ENCODE measurements at regions not wholly inside any gene's neighbourhood (a gene's known extent, or its start where the extent isn't known, plus 50 kb on each side); places are given as distances from the start of the nearest gene placed in this dataset.
"Not testable (repeated sequence)": the region's sequence is repeated elsewhere in the genome, so short reads cannot be mapped to it uniquely, and the experiment has no call there.

DNA sequence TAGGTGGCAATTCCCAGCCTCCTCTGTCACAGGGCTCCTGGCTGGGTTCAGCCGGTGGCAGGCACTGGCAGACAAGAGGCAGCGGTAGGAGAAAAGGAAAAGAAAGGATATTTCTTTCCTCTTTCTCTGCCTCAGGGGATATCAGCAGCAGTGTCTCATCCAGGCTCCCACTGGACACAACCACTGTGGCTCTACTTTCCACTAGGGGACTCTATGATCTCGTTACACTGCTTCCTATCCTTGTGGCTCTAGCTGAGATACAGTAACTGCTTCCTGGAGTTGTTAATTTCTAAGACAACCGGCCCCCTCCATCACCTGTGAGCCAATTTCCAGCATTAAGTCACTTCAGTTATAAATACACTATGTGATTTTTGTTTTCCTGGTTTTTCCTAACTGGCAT is 102.0 kb upstream of the LRFN2 start:
- no peak for DNase-seq (ENCODE audit: low read depth in 2 of 2)

DNA sequence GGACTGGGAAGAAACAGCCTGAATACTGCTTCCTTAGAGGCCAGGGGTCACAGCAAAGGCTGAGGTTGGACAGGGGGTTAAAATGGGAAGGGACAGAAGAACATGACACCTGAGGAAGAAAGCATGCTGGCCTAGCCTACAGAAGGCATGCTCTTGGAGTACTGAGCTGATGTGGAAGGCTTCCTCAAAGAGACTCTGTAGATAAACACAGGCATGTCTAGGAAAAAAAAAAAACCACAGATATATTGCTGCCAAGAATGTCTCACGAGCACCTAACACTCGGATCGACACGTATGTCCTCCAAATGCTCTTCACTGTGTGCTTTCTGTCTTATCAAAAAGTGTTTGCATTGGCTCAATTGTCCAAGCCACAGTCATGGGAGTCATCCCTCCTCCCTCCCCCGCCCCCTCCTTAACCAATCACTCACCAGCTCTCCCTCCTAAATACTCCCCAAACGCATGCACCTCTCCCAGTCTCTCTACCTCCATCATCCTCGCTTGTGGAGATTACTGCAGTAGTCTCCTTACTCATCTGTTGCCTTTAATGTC is 101.1 kb upstream of the LRFN2 start:
- DNase-seq (ENCODE audit: low read depth in 2 of 2) = no peak

DNA sequence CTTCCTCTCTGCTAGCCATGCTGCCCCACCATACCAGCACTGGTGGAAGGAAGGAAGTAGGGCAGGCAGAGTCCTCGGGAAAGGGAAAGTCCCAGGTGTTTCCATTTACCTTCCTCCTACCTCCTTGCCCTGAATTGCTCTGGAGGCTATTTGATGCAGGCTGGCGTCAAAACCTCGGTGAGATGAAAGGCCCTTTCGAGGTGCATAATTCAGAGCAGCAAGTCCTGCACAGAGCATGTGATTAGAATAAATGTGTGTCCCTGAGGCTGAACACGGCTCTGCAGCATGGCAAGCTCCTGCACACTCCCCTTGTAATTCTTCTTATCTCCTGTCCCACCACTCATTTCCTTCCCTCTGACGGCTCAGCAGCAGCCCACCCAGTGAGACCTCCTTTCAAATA is 98.7 kb upstream of the LRFN2 start:
- no peak for DNase-seq (ENCODE audit: low read depth in 2 of 2)

DNA sequence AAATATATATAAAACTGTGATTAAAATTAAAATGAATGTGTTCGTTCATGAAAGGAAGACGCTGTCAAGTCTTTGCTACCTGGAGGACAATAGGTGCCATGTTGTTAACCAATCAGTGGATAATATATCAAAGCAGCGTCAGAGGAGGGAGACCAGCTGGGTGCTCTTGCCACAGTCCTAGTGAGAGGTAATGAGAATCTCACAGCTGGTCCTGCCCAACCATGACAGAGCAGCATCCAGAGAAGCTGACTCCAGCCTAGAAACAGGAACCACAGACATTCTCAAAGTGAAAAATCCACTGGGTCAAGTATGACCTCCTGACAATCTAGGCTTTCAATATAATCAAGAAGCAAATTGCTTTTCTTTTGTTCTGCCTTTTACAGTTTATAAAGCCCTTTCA is 94.5 kb upstream of the LRFN2 start:
- no peak for DNase-seq (ENCODE audit: low read depth in 2 of 2)

DNA sequence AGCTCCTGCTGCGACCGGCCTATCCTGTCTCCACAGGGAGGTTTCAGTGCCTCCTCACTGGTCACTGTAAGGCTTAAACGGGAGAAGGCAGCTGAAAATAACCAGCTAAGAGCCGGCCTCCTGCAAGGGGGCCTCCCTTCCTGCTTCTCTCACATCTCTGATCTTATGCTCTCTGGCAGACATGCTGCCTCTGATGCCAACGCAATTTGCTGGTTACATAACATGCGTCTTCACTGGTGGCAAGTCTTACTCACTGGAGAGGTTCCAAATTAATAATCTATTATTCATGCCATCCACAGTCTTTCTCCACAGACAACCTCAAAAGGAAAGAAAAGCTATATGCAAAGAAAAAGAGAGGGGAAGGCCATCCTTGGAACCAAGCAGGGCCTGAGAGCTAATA is 91.8 kb upstream of the LRFN2 start:
- DNase-seq (ENCODE audit: low read depth in 2 of 2) = no peak

DNA sequence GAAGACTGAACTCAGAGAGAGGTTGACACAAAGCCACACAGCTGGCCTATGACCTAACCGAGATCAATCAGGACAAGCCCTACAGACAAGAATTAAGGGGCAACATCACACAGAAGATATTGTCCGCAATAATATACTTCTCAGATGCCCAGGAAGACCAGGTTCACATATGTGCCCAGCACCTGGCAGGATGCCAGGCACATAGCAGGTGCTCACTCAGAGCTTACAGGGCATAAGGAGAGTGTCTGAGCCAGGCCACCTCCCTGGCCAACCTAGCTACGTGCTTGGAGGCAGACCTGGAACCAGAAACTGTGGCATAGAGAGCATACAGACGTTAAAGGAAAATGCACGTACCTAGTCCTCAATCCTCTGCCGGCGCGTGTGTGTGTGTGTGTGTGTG is 87.0 kb upstream of the LRFN2 start:
- DNase-seq (ENCODE audit: low read depth in 2 of 2) = no peak

DNA sequence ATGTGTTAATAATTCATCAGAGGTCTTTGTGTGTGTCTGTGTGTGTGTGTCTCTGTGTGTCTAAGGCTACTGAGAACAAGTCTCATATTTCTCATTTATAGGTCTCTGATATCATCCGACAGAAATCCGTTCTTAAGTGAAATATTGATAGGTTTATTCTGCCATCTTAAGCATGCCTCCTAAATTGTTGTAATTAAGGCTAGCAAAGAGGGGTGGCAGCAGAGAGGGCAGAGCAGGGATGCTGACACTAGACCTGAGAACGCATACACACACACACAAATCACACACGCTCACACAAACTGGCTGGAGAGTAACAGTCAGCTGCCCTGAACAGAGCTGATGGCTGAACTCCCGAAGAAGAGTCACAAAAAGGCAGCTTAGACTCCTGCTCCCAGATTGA is 84.9 kb upstream of the LRFN2 start:
- no peak for DNase-seq (ENCODE audit: low read depth in 2 of 2)

DNA sequence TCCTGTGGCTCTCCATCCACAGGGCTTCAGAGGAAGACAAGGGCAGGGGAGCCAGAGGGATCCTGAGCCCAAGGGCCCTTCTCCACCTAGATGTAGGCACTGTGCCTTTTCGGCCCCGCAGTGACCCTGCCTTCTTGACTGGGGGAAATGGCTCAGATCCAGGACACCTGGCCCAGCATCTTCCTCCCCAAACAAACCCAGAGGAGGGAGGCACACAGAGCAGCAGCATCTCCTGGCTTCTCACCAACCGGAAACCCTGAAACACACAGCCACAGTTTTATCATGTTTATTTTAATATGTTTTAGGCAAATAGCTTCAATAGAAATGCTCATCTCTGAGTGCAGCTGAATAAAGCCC is 84.5 kb upstream of the LRFN2 start:
- no peak for DNase-seq (ENCODE audit: low read depth in 2 of 2)

DNA sequence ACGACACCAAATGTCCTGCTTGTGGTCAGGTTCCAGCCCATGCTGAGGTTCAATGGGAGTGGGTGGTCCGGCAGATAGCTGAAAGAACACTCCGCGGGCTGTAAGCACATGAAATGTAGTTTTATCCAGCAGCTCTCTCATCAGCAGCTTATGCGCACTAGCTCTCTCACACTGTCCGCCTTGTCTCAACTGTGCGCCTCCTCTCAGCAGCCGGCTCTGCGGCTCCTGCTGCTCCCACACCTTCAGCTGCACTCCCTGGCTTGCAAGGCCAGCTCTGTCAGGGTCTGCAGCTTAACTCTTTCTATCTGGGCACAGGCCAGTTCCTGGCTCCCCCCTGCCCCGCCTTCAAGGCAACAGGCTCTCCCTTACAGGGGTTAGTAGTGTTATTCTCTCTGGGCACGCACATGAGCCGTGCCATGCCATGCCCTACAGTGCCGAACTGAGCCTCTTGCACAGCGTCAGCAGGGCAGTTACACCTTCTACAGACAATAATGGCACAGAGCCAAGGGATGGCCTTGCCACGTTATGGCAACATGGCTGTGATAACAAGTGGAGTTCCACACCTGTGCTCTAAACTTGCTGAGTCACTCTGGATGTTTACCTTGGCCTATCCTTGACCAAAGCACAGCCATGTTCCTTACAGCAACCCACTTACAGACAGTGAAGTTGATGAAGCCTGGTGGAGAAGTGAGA is 84.0 kb upstream of the LRFN2 start:
- DNase-seq (ENCODE audit: low read depth in 2 of 2) = no peak

DNA sequence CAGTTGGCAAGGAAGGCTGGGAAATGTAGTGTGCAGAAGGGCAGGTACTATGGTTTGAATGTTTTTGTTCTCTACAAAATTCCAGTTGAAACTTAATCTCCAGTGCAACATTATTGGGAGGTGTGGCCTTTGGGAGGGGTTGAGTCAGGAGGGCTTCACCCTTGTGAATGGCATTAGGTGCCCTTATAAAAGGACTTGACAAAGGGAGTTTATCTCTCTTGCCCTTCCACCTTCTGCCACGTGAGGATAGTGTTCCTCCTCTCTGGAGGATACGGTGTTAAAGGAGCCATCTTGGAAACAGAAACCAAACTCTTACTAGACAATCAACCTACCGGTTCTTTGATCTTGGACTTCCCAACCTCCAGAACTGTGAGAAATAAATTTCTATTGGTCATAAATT is 82.2 kb upstream of the LRFN2 start:
- no peak for DNase-seq (ENCODE audit: low read depth in 2 of 2)

DNA sequence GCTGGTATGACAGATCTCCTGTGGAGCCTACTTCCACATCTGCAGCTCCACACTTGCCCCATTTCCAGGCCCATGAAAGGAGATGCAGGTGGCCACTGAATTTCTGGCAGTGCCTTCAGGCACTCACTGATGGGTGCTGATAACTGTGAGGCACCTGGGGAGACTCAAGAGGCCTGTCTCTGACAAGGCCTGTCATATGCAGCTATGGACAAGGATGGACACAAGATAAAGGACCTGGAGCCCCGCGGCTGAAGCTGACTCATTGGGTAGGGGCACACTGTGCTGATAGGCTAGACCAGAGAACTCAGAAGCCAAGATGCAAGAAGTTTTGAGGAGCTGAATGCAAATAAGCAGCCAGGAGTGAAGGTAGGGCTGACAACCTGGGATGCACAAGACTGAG is 81.0 kb upstream of the LRFN2 start:
- DNase-seq (ENCODE audit: low read depth in 2 of 2) = no peak

DNA sequence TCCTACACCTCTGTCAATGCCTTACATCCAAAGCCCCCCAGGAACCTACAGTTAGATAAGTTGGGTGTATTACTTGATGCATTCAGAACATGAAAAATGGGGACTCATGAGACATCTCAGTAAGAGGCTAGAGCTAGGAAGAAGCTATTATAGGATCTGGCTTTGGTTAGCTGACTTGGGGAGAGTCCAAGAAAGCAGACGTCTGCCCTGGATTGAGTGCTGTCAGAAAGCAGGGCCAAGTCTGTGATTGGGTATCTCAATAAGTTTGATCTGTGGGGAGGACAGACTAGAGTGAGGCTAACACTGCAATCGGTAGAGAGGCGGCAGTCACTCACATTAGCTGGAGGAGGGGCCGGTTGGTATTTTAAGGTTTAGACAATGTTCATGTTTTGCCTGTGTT is 79.4 kb upstream of the LRFN2 start:
- no peak for DNase-seq (ENCODE audit: low read depth in 2 of 2)

DNA sequence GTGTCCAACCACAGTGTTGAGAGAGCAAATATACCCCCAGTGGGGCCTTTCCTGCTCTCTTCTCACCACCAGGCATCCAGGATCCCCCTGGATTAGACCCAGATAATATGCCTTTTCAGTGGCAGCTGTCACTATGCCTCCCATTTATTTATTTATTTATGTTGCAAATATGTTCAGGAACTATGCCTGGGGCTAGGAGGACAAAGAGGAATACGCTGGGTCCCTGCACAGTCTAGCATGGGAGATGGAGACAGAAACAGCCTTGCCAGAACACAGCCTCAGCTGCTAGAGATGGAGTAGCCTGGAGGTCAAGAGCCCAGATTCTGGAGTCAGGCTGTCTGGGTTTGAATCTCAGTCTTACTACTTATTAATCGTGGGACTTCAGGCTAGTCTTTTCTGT is 74.6 kb upstream of the LRFN2 start:
- DNase-seq (ENCODE audit: low read depth in 2 of 2) = no peak

DNA sequence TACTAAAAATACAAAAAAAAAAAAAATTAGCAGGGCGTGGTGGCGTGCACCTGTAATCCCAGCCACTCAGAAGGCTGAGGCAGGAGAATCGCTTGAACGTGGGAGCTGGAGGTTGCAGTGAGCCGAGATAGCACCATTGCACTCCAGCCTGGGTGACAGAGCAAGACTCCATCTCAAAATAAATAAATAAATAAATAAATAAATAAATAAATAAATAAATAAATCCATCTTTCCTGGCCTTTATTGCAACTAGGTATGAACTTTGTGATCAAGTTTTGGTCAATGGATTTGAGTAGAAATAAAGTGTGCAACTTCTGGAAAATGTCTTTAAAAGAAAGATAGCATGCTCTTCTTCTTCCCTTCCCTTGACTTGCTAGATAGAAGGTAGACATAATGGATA is 69.6 kb upstream of the LRFN2 start:
- not testable (repeated sequence) for DNase-seq (ENCODE audit: low read depth in 2 of 2)

DNA sequence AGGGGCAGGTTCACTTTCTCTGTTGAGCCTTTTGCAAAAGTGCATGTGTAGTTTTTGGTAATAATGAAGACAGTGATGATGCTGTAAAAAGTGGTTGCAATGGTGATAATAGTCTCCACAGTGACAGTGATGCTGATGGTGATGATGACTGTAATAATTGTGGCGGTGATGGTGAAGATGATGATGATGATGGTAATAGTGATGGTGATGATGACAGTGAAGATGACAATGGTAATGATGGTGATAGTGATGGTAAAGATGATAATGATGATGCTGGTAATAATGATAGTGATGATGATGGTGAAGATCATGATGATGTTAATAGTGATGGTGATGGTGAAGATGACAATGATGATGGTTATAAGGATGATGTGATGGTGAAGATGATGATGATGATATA is 67.7 kb upstream of the LRFN2 start:
- no peak for DNase-seq (ENCODE audit: low read depth in 2 of 2)

DNA sequence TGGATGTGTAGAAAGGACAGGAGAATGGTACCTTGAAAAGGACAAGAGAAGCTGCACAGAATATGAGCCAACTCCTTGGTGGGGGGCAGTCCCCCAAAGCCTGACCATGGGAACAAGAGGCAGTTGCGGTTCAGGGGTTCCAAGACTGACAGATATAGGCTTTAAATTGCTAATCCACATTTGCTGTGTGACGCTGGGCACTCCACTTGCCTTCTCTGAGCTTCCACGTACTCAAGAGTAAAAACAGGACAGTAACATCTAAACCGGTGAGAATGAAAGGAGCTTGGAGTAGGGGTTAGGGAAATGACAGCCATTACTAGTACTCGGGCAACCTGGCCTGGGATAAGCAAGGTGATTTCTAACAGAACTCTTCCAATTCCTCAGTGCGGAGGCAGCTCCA is 57.9 kb upstream of the LRFN2 start:
- no peak for DNase-seq (ENCODE audit: low read depth in 2 of 2)

DNA sequence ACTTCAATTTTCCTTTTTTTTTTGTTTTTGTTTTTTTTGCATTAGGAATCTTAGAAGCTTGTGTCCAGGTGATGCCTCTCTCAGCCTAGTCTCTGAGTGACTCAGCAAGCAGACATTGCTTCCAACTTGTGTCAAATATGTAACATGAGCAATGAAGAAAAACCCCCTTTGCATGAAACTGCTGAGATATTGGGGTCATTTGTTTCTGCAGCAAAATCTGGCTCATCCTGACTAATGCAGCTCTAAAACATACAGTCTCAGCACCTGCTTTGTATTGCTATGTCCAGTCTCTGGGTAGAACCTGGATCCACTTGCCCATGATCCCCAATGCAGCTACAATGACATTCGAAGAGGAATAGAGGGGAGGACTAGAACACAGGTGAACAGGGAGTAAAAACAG is 55.7 kb upstream of the LRFN2 start:
- no peak for DNase-seq (ENCODE audit: low read depth in 2 of 2)

DNA sequence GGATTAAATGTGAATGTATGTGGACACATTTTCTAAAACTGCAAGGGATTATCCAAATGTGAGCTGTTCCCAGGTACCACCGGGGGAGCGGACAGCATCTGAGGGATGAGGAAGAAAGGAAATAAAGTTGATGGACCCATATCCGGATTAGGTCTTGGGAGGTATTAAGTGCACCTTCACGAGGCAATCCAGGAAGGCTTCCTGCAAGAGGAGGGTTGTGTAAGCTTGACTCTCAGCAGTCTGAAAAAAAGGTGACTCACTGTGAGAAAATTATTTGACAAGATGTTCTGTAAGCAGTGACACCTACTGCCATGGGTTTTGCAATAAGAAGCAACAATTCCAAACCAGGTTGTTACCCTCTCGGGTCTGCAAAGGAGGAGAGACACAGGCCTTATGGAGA is 55.0 kb upstream of the LRFN2 start:
- DNase-seq (ENCODE audit: low read depth in 2 of 2) = no peak

DNA sequence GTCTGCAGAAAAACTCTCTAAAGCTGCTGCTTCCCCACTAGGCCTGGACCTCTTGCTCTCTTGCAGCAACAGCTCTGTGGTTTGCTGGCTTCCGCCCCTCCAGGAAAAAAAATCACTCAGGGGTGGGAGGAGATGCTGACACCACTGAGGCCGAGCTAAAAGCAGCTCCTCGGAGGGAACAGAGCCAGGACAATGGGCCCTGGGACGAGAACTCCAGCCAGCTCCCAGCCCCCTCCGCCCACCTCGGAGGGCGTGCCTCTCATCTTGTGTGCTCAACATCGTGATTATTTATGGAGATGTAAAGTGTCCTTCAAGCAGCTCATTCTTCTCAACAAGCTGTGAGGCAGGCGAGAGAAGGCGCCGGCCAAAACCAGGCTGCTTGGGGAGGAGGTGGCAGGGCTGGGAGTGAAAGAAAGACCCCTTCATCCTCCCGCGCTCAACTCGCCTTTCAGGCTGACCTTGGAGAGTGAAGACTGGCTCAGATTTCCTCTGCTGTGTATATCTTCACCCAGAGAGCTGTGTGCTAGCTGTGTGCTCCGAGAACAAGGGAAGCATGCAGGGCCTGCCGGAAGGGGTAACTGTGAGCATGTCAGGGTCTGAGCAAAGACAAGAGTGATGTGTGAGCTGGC is 53.5 kb upstream of the LRFN2 start:
- DNase-seq (ENCODE audit: low read depth in 2 of 2) = no peak
